Testis (tissue), 2 donors: ENCODE measurements at regions not wholly inside any gene's neighbourhood (a gene's known extent, or its start where the extent isn't known, plus 50 kb on each side); places are given as distances from the start of the nearest gene placed in this dataset.

Experiments used
- CTCF ChIP-seq, 3 experiments: fragments of 450-650 bp in 2 of 3; fragments of 200-600 bp in 1 of 3; sonication (generic) in 1 of 3; IDR thresholded peaks; one replicate each; pipeline ENCODE4 v1.5.1; 2016 to 2019; ENCODE audit warnings: antibody characterized with exemption in 3 of 3, mild to moderate bottlenecking in 2 of 3, moderate library complexity in 1 of 3
- POLR2A ChIP-seq: fragments of 450-650 bp; IDR thresholded peaks from one replicate; pipeline ENCODE4 v1.6.1; 2017; ENCODE audit warnings: antibody characterized with exemption, mild to moderate bottlenecking, moderate library complexity

GRCh38 chr13:44276061-44276460 is 97.6 kb upstream of the SERP2 start:
- TF ChIP-seq POLR2A = no peak
- no peak for TF ChIP-seq CTCF (IDR thresholded peaks at IDR 0.05)
